22Rv1 (cell line): ENCODE measurements at regions not wholly inside any gene's neighbourhood (a gene's known extent, or its start where the extent isn't known, plus 50 kb on each side); places are given as distances from the start of the nearest gene placed in this dataset.

Experiments used
- H3K27ac ChIP-seq: fragments of 450-650 bp; 2 replicates; pipeline ENCODE4 v1.5.1; 2017
- ZFX ChIP-seq: fragments of 450-650 bp; IDR thresholded peaks from 2 replicates; pipeline ENCODE4 v1.6.1; 2017; ENCODE audit warnings: antibody characterized with exemption, borderline replicate concordance
- TF ChIP-seq, protein P1 (sequence below): fragments of 450-650 bp; IDR thresholded peaks from 2 replicates; pipeline ENCODE4 v1.5.1; 2017; ENCODE audit warnings: mild to moderate bottlenecking

- no peak for TF ChIP-seq ZFX
- TF ChIP-seq, protein P1, sequence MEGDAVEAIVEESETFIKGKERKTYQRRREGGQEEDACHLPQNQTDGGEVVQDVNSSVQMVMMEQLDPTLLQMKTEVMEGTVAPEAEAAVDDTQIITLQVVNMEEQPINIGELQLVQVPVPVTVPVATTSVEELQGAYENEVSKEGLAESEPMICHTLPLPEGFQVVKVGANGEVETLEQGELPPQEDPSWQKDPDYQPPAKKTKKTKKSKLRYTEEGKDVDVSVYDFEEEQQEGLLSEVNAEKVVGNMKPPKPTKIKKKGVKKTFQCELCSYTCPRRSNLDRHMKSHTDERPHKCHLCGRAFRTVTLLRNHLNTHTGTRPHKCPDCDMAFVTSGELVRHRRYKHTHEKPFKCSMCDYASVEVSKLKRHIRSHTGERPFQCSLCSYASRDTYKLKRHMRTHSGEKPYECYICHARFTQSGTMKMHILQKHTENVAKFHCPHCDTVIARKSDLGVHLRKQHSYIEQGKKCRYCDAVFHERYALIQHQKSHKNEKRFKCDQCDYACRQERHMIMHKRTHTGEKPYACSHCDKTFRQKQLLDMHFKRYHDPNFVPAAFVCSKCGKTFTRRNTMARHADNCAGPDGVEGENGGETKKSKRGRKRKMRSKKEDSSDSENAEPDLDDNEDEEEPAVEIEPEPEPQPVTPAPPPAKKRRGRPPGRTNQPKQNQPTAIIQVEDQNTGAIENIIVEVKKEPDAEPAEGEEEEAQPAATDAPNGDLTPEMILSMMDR: no peak
- H3K27ac ChIP-seq: no peak overlapping the region
Observed at GRCh38 chr7:47100148-47100816, 481.6 kb downstream of the TNS3 start.

GRCh38 chr7:47097431-47097830 is 484.5 kb downstream of the TNS3 start:
- no peak overlapping the region for H3K27ac ChIP-seq
- no peak for TF ChIP-seq ZFX
- TF ChIP-seq, protein P1: no peak

DNA sequence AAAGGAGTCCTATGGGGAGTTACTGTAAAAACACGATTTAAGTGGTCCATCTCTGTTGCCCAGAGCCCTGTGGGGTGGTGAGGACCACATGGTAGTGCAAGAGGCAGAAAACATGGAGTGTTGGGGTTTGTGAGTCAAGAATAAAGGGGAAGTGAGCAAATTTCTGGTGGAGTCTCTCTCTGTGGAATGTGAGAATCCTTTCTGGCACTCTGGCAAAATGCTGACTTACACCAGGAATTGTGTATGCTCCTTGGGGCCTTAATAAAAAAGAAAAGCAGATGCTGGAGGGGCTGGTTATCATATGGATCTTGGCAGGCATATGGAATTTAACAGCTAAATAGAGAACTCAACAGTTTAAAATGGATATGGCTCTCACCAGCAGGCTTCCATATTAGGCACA is 486.0 kb downstream of the TNS3 start:
- H3K27ac ChIP-seq: no peak overlapping the region
- TF ChIP-seq ZFX: no peak
- TF ChIP-seq, protein P1: no peak

DNA sequence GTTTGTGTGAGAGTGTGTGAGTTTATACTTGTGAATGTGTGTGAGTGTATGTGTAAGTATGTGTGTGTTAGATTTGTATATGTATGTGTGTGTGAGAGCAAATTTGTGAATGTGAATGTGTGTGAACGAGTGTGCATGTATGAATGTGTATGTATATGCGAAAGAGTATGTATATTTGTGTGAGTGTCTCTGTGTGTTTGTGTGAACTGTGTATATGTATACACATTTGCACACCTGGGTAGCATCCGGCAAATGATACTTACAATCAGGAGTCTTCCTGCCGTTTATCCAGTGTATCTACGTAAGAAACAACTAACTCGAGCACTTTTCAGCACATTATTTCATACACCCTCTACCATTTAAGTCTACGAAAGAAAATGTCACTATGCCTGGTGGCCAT is 487.4 kb downstream of the TNS3 start:
- H3K27ac ChIP-seq: no peak overlapping the region
- TF ChIP-seq, protein P1: no peak
- no peak for TF ChIP-seq ZFX

- no peak overlapping the region for H3K27ac ChIP-seq
- TF ChIP-seq, protein P1: no peak
- TF ChIP-seq ZFX: no peak
Observed at GRCh38 chr7:47093320-47094234, 488.3 kb downstream of the TNS3 start.

GRCh38 chr7:47092336-47092735 is 489.6 kb downstream of the TNS3 start:
- TF ChIP-seq, protein P1: no peak
- no peak for TF ChIP-seq ZFX
- H3K27ac ChIP-seq: no peak overlapping the region

DNA sequence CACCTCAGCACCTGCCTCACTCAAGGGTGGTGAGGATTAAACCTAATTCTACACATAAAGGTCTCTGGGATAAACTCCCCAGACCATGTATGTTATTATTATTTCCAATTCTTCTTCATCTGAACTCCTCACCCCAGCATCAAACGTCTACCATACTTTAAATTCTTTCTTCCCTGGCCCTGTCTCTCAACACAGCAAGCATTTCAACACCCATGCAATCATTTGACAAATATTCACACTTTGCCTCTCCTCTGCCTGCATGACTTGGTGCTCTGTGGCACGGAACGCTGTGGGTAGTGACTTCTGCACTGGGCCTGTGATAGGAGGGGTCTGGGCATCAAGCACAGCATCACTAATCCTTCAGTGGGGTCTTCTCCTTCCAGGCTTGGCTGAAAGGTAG is 490.8 kb downstream of the TNS3 start:
- no peak overlapping the region for H3K27ac ChIP-seq
- TF ChIP-seq, protein P1: no peak
- no peak for TF ChIP-seq ZFX
